SK-N-SH (cell line): ENCODE measurements at regions not wholly inside any gene's neighbourhood (a gene's known extent, or its start where the extent isn't known, plus 50 kb on each side); places are given as distances from the start of the nearest gene placed in this dataset.

Source experiments
- CTCF ChIA-PET: fragments of 300-600, 350-600 bp; formaldehyde crosslinking; extraction: SDS; loops from one replicate; lab custom pipeline; 2021; lab: Yijun Ruan, JAX
- POLR2A ChIA-PET: fragments of 350-600 bp; sonication (Branson Sonifier 250); formaldehyde crosslinking; extraction: SDS; loops from one replicate; lab custom pipeline; 2020; ENCODE audit warnings: antibody characterized with exemption, inconsistent platforms; lab: Yijun Ruan, JAX
- DNase-seq: peaks from one replicate; pipeline ENCODE4 v3.0.0; 2012
- H2AFZ ChIP-seq: fragments of 200-600 bp; sonication (generic); 2 replicates; pipeline ENCODE4 v1.8.1; 2016; ENCODE audit warnings: antibody characterized with exemption, mild to moderate bottlenecking, low read depth
- H3F3A ChIP-seq: fragments of 200-600 bp; sonication (generic); replicated peaks from 2 replicates; pipeline ENCODE3; 2016; ENCODE audit warnings: antibody characterized with exemption, mild to moderate bottlenecking; ENCODE audit not compliant: insufficient read depth
- H3K27ac ChIP-seq, 2 experiments: fragments of 200-500 bp in 1 of 2; fragments of 200-600 bp in 1 of 2; sonication (Bioruptor generic) in 1 of 2; sonication (generic), shearing (Covaris generic) in 1 of 2; 2 replicates each; pipeline versions ENCODE4 v1.5.1 to v1.6.1; 2014 to 2016; ENCODE audit warnings: low read depth in 2 of 2, inconsistent platforms in 1 of 2, low read length in 1 of 2, mild to moderate bottlenecking in 1 of 2, mixed read lengths in 1 of 2
- H3K27me3 ChIP-seq: fragments of 200-600 bp; sonication (generic), shearing (Covaris generic); 2 replicates; pipeline ENCODE4 v1.6.1; 2016; ENCODE audit warnings: mixed run types; ENCODE audit not compliant: insufficient read depth
- H3K36me3 ChIP-seq, 2 experiments: fragments of 200-500 bp in 1 of 2; fragments of 200-600 bp in 1 of 2; sonication (Bioruptor generic) in 1 of 2; sonication (generic) in 1 of 2; replicated peaks in 1 of 2; 2 replicates each; pipeline versions ENCODE3 to v1.5.1; 2014 to 2016; ENCODE audit warnings: low read length in 1 of 2, mild to moderate bottlenecking in 1 of 2; ENCODE audit not compliant: insufficient read depth in 2 of 2, control insufficient read depth in 1 of 2
- H3K4me1 ChIP-seq, 2 experiments: fragments of 200-500 bp in 1 of 2; fragments of 200-600 bp in 1 of 2; sonication (Bioruptor generic) in 1 of 2; sonication (generic), shearing (Covaris generic) in 1 of 2; 2 replicates each; pipeline versions ENCODE4 v1.5.1 to v1.6.1; 2014 to 2016; ENCODE audit warnings: low read depth in 1 of 2, low read length in 1 of 2, mixed run types in 1 of 2; ENCODE audit not compliant: insufficient read depth in 2 of 2, control insufficient read depth in 1 of 2
- H3K4me2 ChIP-seq: fragments of 200-600 bp; sonication (generic), shearing (Covaris generic); 2 replicates; pipeline ENCODE4 v1.6.1; 2017; ENCODE audit warnings: mixed run types
- H3K4me3 ChIP-seq, 2 experiments: fragments of 200-500 bp in 1 of 2; fragments of 200-600 bp in 1 of 2; sonication (Bioruptor generic) in 1 of 2; sonication (generic), shearing (Covaris generic) in 1 of 2; 2 replicates each; pipeline versions ENCODE4 v1.5.1 to v1.8.1; 2014 to 2016; ENCODE audit warnings: low read depth in 2 of 2, inconsistent platforms in 1 of 2, low read length in 1 of 2, mild to moderate bottlenecking in 1 of 2, mixed read lengths in 1 of 2, moderate library complexity in 1 of 2
- H3K79me2 ChIP-seq: fragments of 200-600 bp; sonication (generic); 2 replicates; pipeline ENCODE4 v1.8.1; 2017; ENCODE audit warnings: mild to moderate bottlenecking; ENCODE audit not compliant: insufficient read depth
- H3K9ac ChIP-seq: fragments of 200-600 bp; sonication (generic); 2 replicates; pipeline ENCODE4 v1.6.1; 2017; ENCODE audit warnings: mixed run types
- H3K9me2 ChIP-seq: fragments of 200-600 bp; sonication (generic); 2 replicates; pipeline ENCODE4 v1.6.1; 2017; ENCODE audit warnings: mixed run types
- H3K9me3 ChIP-seq: fragments of 200-600 bp; sonication (generic); 2 replicates; pipeline ENCODE4 v1.6.1; 2017; ENCODE audit warnings: mixed run types, mild to moderate bottlenecking, moderate library complexity
- H4K20me1 ChIP-seq: fragments of 200-600 bp; sonication (generic); 2 replicates; pipeline ENCODE4 v1.6.1; 2017; ENCODE audit warnings: mild to moderate bottlenecking, mixed run types; ENCODE audit not compliant: insufficient read depth
- CHD2 ChIP-seq: fragments of 150-350 bp; IDR thresholded peaks from 2 replicates; pipeline ENCODE4 v1.6.1; 2018; ENCODE audit warnings: low read length; ENCODE audit not compliant: partially characterized antibody
- EP300 ChIP-seq, 2 experiments: IDR thresholded peaks; 2 replicates each; pipeline versions ENCODE4 v1.4.0 to v1.6.1; 2012; ENCODE audit warnings: borderline replicate concordance in 1 of 2, low read depth in 1 of 2, low read length in 1 of 2
- EZH2phosphoT487 ChIP-seq: fragments of 200-600 bp; sonication (generic); IDR thresholded peaks from 2 replicates; pipeline ENCODE4 v1.6.1; 2017; ENCODE audit warnings: low read depth, mixed run types, mild to moderate bottlenecking, antibody characterized with exemption, moderate library complexity, borderline replicate concordance
- FOSL2 ChIP-seq: IDR thresholded peaks from 2 replicates; pipeline ENCODE4 v1.4.0; 2012; ENCODE audit warnings: low read depth, mild to moderate bottlenecking, moderate library complexity, borderline replicate concordance
- FOXM1 ChIP-seq: IDR thresholded peaks from 2 replicates; pipeline ENCODE4 v1.4.0; 2012; ENCODE audit warnings: low read depth, mild to moderate bottlenecking
- GATA2 ChIP-seq: sonication (generic); formaldehyde crosslinking; IDR thresholded peaks from 2 replicates; pipeline ENCODE4 v1.5.0; 2020; ENCODE audit warnings: mild to moderate bottlenecking, missing genetic modification reagents
- MEF2A ChIP-seq: IDR thresholded peaks from 2 replicates; pipeline ENCODE4 v1.4.0; 2012; ENCODE audit warnings: low read depth, borderline replicate concordance
- MXI1 ChIP-seq: IDR thresholded peaks from 2 replicates; pipeline ENCODE4 v1.6.1; 2012; ENCODE audit warnings: mild to moderate bottlenecking, low read depth, low read length, improper control_type of control experiment
- NFIC ChIP-seq: IDR thresholded peaks from 2 replicates; pipeline ENCODE4 v1.4.0; 2012; ENCODE audit warnings: borderline replicate concordance
- RFX5 ChIP-seq: IDR thresholded peaks from 2 replicates; pipeline ENCODE4 v1.6.1; 2012; ENCODE audit warnings: mild to moderate bottlenecking, improper control_type of control experiment, low read length
- RXRA ChIP-seq: IDR thresholded peaks from 2 replicates; pipeline ENCODE4 v1.4.0; 2012; ENCODE audit warnings: low read depth, mild to moderate bottlenecking, borderline replicate concordance
- SIN3A ChIP-seq: IDR thresholded peaks from 2 replicates; pipeline ENCODE4 v1.6.1; 2012; ENCODE audit warnings: low read depth, mild to moderate bottlenecking, low read length, moderate library complexity, borderline replicate concordance
- TCF12 ChIP-seq: IDR thresholded peaks from 2 replicates; pipeline ENCODE4 v1.4.0; 2012
- WGBS: methylation state at CpG from one replicate; pipeline ENCODE4 v1.1.6; 2017; ENCODE audit warnings: low lambda C conversion rate; 5-methylcytosine and 5-hydroxymethylcytosine counted together
- TF ChIP-seq, protein P1 (sequence below): IDR thresholded peaks from 2 replicates; pipeline ENCODE4 v1.4.0; 2012; ENCODE audit warnings: low read depth, borderline replicate concordance
- TF ChIP-seq, protein P2 (sequence below): IDR thresholded peaks from 2 replicates; pipeline ENCODE4 v1.4.0; 2012; ENCODE audit warnings: low read depth, borderline replicate concordance
- TF ChIP-seq, protein P3 (sequence below): IDR thresholded peaks from 2 replicates; pipeline ENCODE4 v1.4.0; 2012; ENCODE audit warnings: low read depth
- TF ChIP-seq, protein P4 (sequence below): fragments of 150-350 bp; IDR thresholded peaks from 2 replicates; pipeline ENCODE4 v1.6.1; 2016; ENCODE audit warnings: mild to moderate bottlenecking, low read depth, low read length
- TF ChIP-seq, protein P5 (sequence below): fragments of 200-600 bp; sonication (generic); IDR thresholded peaks from 2 replicates; pipeline ENCODE4 v1.6.1; 2017; ENCODE audit warnings: antibody characterized with exemption, mild to moderate bottlenecking, moderate library complexity
- TF ChIP-seq, protein P6 (sequence below): fragments of 150-350 bp; IDR thresholded peaks from 2 replicates; pipeline ENCODE4 v1.6.1; 2017; ENCODE audit warnings: antibody characterized with exemption, low read length, low read depth, borderline replicate concordance

DNA sequence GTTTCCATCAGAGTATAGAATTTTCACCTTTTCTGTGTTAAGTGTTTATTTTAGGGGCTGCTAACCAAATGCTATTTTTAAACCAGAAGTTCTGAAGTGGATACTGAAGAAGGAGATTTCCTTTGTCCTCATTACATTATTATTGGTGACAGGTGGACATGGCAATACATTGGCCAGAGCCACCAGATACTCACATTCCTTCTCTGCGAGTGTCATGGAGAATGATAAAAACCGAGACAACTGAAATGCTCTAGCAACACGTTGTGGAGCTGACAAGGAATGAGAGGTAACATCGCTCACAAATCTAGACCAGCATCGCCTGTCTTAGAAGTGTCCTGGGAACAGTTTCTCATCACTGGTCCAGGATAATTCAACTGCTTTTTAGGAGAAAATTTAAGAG, 241.2 kb downstream of the IRS1 start:
- Histone ChIP-seq H3F3A (no peaks in the 10 kb centered on the region), H3K27me3 (no peaks in the 10 kb centered on the region), H3K79me2 (no peaks in the 10 kb centered on the region), H3K27ac (no peak overlapping the region), H3K4me1 (no peaks in the 10 kb centered on the region; a peak in 1 of 4 replicates), H3K9ac (no peak overlapping the region), H3K9me3 (no peaks in the 10 kb centered on the region), H3K9me2 (no peaks in the 10 kb centered on the region), H4K20me1 (no peaks in the 10 kb centered on the region), H2AFZ (no peak overlapping the region), H3K36me3 (no peaks in the 10 kb centered on the region), H3K4me2 (no peak overlapping the region), H3K4me3 (no peak overlapping the region)
- no peak for DNase-seq
- 48% methylated on average over 5 of the region's 5 CpGs for WGBS
- TF ChIP-seq CHD2 (no peak), TCF12 (peak; percentile 27; the same call in 1 of the 2 replicates)
- ChIA-PET POLR2A (no interaction called here), CTCF (no interaction called here)

DNA sequence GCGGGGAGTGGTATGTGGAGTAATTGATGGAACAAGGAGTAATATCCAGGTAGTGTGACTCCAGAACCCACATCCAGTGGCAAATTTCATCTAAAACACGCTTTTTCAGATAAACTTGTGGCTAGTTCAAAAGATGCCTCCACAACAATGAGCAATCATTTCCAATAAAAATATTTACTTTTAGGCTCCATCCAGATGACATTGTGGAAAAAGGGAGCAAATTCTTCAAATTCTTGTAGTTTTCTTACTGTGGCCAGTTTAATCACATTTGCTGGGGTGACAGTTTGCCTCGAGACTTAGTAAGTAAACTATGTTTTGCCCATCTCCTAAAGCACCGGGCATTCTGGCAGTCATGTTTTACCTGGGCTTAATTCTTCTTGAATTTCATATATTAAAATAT, 243.6 kb downstream of the IRS1 start:
- DNase-seq: no peak
- Histone ChIP-seq H2AFZ (no peak overlapping the region), H3K4me1 (no peaks in the 10 kb centered on the region; a peak in 1 of 4 replicates), H3K9ac (no peak overlapping the region), H3K79me2 (no peaks in the 10 kb centered on the region), H4K20me1 (no peaks in the 10 kb centered on the region), H3K27me3 (no peaks in the 10 kb centered on the region), H3K9me3 (no peaks in the 10 kb centered on the region), H3K27ac (no peak overlapping the region)
- WGBS: 49% methylated on average over 4 of the region's 4 CpGs
- TF ChIP-seq, protein P1, sequence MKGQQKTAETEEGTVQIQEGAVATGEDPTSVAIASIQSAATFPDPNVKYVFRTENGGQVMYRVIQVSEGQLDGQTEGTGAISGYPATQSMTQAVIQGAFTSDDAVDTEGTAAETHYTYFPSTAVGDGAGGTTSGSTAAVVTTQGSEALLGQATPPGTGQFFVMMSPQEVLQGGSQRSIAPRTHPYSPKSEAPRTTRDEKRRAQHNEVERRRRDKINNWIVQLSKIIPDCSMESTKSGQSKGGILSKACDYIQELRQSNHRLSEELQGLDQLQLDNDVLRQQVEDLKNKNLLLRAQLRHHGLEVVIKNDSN: no peak
- no peak for TF ChIP-seq RXRA
- no peak for TF ChIP-seq EP300 (IDR thresholded peaks at IDR 0.05; ENCODE audit: borderline replicate concordance in 1 of 2, low read depth in 1 of 2, low read length in 1 of 2)
- TF ChIP-seq FOSL2: no peak
- TF ChIP-seq, protein P2, sequence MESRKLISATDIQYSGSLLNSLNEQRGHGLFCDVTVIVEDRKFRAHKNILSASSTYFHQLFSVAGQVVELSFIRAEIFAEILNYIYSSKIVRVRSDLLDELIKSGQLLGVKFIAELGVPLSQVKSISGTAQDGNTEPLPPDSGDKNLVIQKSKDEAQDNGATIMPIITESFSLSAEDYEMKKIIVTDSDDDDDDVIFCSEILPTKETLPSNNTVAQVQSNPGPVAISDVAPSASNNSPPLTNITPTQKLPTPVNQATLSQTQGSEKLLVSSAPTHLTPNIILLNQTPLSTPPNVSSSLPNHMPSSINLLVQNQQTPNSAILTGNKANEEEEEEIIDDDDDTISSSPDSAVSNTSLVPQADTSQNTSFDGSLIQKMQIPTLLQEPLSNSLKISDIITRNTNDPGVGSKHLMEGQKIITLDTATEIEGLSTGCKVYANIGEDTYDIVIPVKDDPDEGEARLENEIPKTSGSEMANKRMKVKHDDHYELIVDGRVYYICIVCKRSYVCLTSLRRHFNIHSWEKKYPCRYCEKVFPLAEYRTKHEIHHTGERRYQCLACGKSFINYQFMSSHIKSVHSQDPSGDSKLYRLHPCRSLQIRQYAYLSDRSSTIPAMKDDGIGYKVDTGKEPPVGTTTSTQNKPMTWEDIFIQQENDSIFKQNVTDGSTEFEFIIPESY: no peak
- TF ChIP-seq GATA2: no peak
- no peak for TF ChIP-seq EZH2phosphoT487
- no peak for TF ChIP-seq MXI1
- no peak for TF ChIP-seq NFIC
- TF ChIP-seq, protein P3, sequence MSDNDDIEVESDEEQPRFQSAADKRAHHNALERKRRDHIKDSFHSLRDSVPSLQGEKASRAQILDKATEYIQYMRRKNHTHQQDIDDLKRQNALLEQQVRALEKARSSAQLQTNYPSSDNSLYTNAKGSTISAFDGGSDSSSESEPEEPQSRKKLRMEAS: no peak
- no peak for TF ChIP-seq MEF2A
- TF ChIP-seq RFX5: no peak
- no peak for TF ChIP-seq FOXM1
- TF ChIP-seq, protein P4, sequence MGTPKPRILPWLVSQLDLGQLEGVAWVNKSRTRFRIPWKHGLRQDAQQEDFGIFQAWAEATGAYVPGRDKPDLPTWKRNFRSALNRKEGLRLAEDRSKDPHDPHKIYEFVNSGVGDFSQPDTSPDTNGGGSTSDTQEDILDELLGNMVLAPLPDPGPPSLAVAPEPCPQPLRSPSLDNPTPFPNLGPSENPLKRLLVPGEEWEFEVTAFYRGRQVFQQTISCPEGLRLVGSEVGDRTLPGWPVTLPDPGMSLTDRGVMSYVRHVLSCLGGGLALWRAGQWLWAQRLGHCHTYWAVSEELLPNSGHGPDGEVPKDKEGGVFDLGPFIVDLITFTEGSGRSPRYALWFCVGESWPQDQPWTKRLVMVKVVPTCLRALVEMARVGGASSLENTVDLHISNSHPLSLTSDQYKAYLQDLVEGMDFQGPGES: no peak
- TF ChIP-seq, protein P5, sequence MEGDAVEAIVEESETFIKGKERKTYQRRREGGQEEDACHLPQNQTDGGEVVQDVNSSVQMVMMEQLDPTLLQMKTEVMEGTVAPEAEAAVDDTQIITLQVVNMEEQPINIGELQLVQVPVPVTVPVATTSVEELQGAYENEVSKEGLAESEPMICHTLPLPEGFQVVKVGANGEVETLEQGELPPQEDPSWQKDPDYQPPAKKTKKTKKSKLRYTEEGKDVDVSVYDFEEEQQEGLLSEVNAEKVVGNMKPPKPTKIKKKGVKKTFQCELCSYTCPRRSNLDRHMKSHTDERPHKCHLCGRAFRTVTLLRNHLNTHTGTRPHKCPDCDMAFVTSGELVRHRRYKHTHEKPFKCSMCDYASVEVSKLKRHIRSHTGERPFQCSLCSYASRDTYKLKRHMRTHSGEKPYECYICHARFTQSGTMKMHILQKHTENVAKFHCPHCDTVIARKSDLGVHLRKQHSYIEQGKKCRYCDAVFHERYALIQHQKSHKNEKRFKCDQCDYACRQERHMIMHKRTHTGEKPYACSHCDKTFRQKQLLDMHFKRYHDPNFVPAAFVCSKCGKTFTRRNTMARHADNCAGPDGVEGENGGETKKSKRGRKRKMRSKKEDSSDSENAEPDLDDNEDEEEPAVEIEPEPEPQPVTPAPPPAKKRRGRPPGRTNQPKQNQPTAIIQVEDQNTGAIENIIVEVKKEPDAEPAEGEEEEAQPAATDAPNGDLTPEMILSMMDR: no peak
- TF ChIP-seq TCF12: no peak
- TF ChIP-seq SIN3A: no peak
- TF ChIP-seq, protein P6, sequence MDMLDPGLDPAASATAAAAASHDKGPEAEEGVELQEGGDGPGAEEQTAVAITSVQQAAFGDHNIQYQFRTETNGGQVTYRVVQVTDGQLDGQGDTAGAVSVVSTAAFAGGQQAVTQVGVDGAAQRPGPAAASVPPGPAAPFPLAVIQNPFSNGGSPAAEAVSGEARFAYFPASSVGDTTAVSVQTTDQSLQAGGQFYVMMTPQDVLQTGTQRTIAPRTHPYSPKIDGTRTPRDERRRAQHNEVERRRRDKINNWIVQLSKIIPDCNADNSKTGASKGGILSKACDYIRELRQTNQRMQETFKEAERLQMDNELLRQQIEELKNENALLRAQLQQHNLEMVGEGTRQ: no peak
- TF ChIP-seq, all 33 proteins: peak for 0
- POLR2A ChIA-PET: no interaction called here
- no peaks in the 10 kb centered on the region for H3F3A ChIP-seq
- no peaks in the 10 kb centered on the region for H3K36me3 ChIP-seq
- CTCF ChIA-PET: no interaction called here
- no peak overlapping the region for H3K4me2 ChIP-seq
- no peak overlapping the region for H3K4me3 ChIP-seq
- no peaks in the 10 kb centered on the region for H3K9me2 ChIP-seq
